ENCODE measurements at regions not wholly inside any gene's neighbourhood (a gene's known extent, or its start where the extent isn't known, plus 50 kb on each side); places are given as distances from the start of the nearest gene placed in this dataset.

GRCh38 chr3:18643281-18643680 lies 218.1 kb upstream of the SATB1 start:
- no peaks in the 10 kb centered on the region for H3K9me3 ChIP-seq
- no peak for DNase-seq (ENCODE audit: low spot score in 2 of 2)
- no peak overlapping the region for H3K27ac ChIP-seq
- H3K4me3 ChIP-seq = no peak overlapping the region
- intact Hi-C loops (cut with DNase I) = no loop called here
- no peaks in the 10 kb centered on the region for H3K36me3 ChIP-seq
- no peaks in the 10 kb centered on the region for H3K4me1 ChIP-seq
- H3K27me3 ChIP-seq = no peaks in the 10 kb centered on the region
- TF ChIP-seq, protein P1, sequence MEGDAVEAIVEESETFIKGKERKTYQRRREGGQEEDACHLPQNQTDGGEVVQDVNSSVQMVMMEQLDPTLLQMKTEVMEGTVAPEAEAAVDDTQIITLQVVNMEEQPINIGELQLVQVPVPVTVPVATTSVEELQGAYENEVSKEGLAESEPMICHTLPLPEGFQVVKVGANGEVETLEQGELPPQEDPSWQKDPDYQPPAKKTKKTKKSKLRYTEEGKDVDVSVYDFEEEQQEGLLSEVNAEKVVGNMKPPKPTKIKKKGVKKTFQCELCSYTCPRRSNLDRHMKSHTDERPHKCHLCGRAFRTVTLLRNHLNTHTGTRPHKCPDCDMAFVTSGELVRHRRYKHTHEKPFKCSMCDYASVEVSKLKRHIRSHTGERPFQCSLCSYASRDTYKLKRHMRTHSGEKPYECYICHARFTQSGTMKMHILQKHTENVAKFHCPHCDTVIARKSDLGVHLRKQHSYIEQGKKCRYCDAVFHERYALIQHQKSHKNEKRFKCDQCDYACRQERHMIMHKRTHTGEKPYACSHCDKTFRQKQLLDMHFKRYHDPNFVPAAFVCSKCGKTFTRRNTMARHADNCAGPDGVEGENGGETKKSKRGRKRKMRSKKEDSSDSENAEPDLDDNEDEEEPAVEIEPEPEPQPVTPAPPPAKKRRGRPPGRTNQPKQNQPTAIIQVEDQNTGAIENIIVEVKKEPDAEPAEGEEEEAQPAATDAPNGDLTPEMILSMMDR (IDR thresholded peaks at IDR 0.05) = no peak

GRCh38 chr3:18641916-18642315 lies 216.8 kb upstream of the SATB1 start:
- Histone ChIP-seq H3K9me3 (no peaks in the 10 kb centered on the region), H3K27ac (no peak overlapping the region), H3K27me3 (no peaks in the 10 kb centered on the region), H3K36me3 (no peaks in the 10 kb centered on the region), H3K4me1 (no peaks in the 10 kb centered on the region), H3K4me3 (no peak overlapping the region)
- TF ChIP-seq, protein P1 (IDR thresholded peaks at IDR 0.05) = no peak
- no peak for DNase-seq (ENCODE audit: low spot score in 2 of 2)
- intact Hi-C loops (cut with DNase I) = no loop called here

DNA sequence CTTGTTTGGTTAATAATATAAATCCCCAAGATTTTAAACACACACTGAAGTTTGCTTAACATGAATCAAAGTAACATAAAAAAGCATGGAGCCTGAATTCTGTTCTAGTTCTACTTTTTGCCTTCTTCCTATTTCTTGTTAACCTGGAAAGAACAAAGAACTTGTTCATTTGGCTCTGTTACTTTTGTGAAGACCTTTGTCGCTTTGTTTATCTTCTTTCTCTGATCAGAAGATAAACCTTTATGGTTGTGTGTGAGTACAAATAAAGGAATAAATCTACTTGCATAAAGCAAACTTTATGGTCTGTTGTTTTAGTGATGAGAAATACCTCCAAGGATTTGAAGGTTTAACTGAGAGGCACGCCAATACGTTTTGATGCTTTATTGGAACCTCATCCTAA lies 210.1 kb upstream of the SATB1 start:
- intact Hi-C loops (cut with DNase I) = no loop called here
- Histone ChIP-seq H3K27ac (no peak overlapping the region), H3K4me1 (no peaks in the 10 kb centered on the region), H3K36me3 (no peaks in the 10 kb centered on the region), H3K9me3 (no peaks in the 10 kb centered on the region), H3K27me3 (no peaks in the 10 kb centered on the region), H3K4me3 (no peak overlapping the region)
- TF ChIP-seq, protein P1 (IDR thresholded peaks at IDR 0.05) = no peak
- no peak for DNase-seq (ENCODE audit: low spot score in 2 of 2)

GRCh38 chr3:18634461-18634860 lies 209.3 kb upstream of the SATB1 start:
- Histone ChIP-seq H3K27ac (no peak overlapping the region), H3K9me3 (no peaks in the 10 kb centered on the region), H3K36me3 (no peaks in the 10 kb centered on the region), H3K27me3 (no peaks in the 10 kb centered on the region), H3K4me1 (no peaks in the 10 kb centered on the region), H3K4me3 (no peak overlapping the region)
- intact Hi-C loops (cut with DNase I) = no loop called here
- TF ChIP-seq, protein P1 (IDR thresholded peaks at IDR 0.05) = no peak
- no peak for DNase-seq (ENCODE audit: low spot score in 2 of 2)

GRCh38 chr3:18633002-18633401 lies 207.9 kb upstream of the SATB1 start:
- Histone ChIP-seq H3K4me3 (no peak overlapping the region), H3K36me3 (no peaks in the 10 kb centered on the region), H3K4me1 (no peaks in the 10 kb centered on the region), H3K27me3 (no peaks in the 10 kb centered on the region), H3K27ac (no peak overlapping the region), H3K9me3 (no peaks in the 10 kb centered on the region)
- TF ChIP-seq, protein P1 (IDR thresholded peaks at IDR 0.05) = no peak
- no peak for DNase-seq (ENCODE audit: low spot score in 2 of 2)
- intact Hi-C loops (cut with DNase I) = no loop called here

GRCh38 chr3:18630295-18630694 lies 205.2 kb upstream of the SATB1 start:
- Histone ChIP-seq H3K9me3 (no peaks in the 10 kb centered on the region), H3K27ac (no peak overlapping the region), H3K4me3 (no peak overlapping the region), H3K27me3 (no peaks in the 10 kb centered on the region), H3K4me1 (no peaks in the 10 kb centered on the region), H3K36me3 (no peaks in the 10 kb centered on the region)
- TF ChIP-seq, protein P1 (IDR thresholded peaks at IDR 0.05) = no peak
- intact Hi-C loops (cut with DNase I) = no loop called here
- DNase-seq (ENCODE audit: low spot score in 2 of 2) = no peak

Data from ascending aorta (tissue), 2 donors.